ENCODE measurements at regions not wholly inside any gene's neighbourhood (a gene's known extent, or its start where the extent isn't known, plus 50 kb on each side); places are given as distances from the start of the nearest gene placed in this dataset.
A peak's percentile ranks its signal among the peaks of the same experiment; 100 is the strongest.
"Not testable (repeated sequence)": the region's sequence is repeated elsewhere in the genome, so short reads cannot be mapped to it uniquely, and the experiment has no call there.

DNA sequence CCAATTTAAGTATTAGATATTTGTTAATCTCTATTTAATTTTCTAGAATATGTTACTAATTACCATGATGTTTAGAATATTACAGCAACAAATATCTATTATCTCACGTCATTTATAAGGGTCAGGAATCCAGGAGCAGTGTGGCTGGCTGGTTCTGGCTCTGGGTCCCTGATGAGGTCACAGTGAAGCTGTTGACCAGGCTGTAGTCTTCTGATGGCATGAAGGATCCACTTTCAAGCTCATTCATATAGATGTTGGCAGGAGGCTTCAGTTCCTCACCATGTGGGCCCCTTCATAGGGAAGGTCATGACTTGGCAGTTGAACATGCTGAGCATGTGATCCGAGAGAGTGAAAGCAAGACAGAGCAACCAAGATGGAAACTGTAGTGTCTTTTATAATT, 375.6 kb downstream of the ATP23 start:
- DNase-seq: no peak

DNA sequence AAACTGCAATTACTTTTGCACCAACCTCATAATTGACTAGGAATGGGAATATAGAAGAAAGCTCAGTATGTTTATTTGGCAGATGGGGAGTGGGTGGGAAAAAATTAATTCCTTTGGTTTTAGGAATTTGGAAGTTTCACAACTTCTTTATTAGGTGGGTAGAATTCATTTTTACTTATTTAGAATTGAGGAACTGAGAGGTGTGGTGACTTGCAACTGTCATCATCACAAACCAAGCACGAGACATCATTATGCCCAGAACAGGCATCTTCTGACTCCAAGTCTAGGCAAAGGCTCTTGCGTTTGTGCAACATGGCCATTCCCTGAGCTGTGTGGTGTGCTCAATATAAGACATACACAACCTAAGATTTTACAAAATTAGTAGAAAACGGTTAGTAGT, 380.0 kb downstream of the ATP23 start:
- DNase-seq: no peak

DNA sequence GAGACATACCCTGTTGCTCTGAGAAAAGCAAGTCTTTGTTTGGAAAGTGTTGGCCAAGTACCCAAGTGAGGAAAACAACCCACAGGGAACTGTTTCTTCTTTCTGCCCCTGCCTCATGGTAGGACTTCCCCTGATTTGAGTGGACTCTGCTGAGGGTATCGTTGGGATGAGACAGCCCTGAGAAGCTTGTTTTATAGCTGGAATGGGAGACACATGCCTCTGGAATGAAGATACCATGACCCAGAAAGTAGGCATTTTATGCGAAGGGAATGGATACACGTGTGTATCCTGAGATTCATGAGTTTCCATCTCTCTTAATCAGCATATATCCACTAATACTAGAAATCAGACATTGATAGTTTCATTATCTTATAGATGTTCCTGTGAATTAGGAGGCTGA, 382.3 kb downstream of the ATP23 start:
- no peak for DNase-seq

DNA sequence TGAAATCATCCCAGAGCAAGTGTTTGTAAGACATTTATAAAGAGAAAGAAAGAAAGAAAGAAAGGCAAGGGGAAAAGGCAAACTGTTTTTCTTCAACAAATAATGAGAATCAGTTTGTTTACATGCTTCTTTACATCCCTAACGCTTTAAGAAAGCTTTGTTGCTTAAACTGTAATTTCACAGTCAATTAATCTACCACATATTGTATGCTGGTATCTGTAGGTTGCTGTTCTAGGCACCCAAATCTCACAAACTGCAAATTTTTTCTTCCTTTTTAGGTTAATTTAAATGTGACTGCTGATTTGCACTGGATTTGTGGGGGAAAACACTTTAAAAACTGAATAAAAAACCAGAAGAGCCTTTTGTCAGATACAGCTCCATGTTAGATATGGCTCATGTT, 384.2 kb downstream of the ATP23 start:
- DNase-seq: no peak

DNA sequence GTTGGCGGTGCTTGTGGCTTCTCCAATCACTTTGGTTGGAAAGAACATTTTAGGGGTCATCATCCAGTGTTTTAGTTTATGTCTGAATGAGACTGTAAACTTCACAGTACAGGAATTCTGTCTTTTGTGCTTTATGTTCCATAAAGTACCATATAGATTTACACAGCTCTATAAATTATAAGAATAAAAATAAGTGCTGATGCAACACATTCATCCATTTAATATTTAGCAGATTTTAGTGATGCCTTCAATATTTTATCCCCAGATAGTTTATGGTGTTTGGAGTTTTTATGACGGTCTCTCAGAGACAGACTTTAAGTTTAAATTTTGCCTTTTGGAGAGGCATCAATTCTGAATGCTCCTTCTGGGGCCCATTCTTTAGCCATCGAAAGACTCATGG, 385.2 kb downstream of the ATP23 start:
- DNase-seq: no peak

DNA sequence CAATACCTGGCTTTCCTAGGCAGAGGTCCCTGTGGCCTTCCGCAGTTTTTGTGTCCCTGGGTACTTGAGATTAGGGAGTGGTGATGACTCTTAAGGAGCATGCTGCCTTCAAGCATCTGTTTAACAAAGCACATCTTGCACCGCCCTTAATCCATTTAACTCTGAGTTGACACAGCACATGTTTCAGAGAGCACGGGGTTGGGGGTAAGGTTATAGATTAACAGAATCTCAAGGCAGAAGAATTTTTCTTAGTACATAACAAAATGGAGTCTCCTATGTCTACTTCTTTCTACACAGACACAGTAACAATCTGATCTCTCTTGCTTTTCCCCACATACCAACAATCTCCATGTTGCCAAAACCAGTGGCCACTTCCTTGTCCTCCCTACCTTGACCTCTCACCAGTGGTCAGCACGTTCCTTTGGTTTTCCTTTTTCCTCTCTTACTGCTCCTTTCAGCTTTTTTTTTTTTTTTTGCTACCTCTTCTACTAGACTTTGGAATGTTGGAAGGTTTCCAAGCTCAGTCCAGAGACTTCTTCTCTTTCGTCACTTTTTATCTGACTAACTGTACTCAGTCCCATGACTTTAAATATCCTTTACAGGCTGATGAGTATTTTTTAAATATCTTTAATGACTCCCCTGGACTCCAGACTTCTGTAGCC, 395.3 kb downstream of the ATP23 start:
- DNase-seq: not testable (repeated sequence)

DNA sequence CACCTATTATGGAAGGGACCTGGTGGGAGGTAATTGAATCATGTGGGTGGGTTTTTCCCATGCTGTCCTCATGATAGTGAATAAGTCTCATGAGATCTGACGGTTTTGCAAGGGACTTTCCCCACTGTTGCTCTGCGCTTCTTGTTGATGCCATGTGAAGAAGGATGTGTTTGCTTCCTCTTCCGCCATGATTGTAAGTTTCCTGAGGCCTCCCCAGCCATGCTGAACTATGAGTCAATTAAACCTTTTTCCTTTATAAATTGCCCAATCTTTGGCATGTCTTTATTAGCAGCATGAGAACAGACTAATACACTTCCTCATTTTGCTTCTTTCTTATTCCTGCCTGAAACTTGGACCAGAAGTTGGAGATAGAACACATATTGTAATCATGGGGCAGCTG, 396.2 kb downstream of the ATP23 start:
- DNase-seq: not testable (repeated sequence)

DNA sequence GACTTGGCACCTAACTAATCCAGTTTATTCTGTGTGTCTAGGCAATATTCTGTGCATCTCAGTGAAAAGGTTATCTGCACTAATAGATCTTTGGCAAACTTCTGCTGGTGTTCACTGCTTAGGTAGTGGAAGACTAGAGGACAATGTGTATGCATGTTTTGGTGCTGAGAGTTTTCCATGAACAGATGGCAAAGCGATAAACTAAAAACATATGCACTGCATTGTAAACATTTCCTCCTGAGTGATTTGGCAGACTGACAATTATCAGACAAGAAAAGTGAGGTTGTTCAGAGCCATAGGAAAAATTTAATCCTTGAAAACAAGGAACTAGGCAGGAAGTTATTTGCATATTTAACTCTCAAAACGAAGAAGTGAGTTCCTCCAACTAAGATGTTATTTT, 400.4 kb downstream of the ATP23 start:
- DNase-seq: no peak

DNA sequence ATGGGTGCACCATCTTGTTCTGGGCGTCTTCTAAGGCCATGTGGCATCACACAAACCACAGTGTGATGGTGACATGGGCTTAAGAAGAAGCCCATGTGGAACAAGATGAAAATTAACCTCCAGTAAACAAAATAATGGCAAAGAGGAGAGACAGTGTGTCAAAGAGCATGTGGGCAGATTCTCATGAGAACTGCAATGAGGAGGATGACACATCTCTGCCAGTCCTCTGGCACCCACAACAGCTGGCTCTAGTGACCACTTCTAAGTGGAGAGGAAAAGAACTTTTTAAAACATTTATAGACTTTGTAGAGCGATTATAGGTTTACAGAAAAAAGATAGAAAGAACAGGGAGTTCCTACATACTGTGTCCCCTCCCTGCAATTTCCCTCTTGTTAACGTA, 401.4 kb downstream of the ATP23 start:
- no peak for DNase-seq

DNA sequence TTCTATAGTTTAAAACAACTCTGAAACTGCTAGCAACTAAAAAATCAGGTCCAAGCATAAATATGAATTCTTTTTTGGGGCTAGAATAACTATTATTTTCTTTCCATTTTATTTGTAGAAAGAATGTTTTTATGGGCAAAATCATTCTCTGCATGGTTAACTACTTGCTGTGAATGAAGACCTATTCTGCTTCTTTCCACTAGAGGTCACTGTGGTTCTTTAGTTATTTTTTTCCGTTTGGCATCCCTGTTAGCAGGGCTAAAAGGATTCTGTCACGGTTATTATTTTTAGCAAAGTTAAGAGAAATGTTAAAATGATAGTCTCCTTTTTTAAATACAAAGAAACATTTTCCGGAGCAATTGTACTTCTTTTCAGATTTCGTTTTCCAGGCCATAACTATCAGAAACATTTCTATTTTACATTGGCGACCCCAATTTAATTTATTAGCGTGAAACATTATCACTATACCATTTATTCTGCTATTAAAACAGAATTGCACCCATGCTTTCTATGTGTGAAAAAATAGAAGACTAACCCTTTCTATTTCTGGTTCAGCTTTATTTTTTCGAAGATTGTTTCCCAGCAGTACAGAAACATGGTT, 404.8 kb downstream of the ATP23 start:
- DNase-seq: peak; percentile 56

DNA sequence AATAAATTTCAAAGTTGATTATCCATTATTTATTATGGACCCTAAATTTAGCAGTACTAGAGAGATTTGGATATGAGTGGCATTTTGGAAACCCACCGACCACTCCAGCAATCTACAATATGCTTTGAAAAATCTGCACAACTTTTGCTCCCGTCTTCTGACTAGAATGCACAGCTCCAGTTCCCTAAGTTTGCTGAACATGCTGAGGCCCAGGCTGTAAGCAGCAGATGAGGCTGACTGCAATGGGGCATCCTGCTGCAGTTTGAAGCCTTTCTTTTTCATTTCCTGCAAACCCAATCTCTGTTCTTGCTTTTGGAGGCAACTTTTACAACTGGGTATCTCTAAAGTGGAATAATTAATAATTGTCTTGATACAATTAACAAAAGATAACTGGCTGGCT, 405.8 kb downstream of the ATP23 start:
- no peak for DNase-seq

DNA sequence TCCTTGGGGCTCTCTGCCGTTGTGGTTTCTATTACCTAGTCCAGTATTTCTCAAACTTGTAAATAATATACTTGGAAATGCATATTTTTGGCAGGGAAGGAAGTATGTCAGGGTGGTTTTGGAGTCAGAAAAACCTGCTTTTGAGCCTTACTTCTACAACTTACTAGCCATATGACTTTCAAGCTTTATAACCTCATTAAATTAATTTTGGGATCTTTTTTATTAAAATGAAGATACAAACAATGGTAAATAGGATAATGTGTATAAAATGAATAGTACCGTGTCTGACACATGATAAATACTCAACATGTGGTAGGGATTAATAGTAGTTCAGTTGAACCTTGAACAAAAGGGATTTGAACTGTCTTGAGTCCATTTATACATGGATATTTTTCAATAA, 406.3 kb downstream of the ATP23 start:
- no peak for DNase-seq

DNA sequence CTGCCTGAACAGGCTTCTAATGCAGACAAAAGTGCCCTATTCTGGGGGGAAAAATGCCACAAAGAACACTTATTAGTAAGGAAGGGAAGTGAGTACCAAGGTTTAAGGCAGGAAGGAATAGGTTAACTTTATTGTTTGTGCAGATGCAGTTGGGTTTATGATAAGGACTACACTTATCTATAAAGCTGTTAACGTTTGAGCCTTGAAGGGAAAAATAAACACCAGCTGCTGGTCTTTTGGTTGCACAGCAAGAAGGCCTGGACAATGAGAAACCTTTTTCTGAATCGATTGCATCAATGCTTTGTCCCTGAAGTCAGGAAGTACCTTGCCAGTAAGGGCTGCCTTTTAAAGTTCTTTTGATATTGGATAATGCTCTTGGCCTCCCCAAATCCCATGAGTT, 407.8 kb downstream of the ATP23 start:
- no peak for DNase-seq

DNA sequence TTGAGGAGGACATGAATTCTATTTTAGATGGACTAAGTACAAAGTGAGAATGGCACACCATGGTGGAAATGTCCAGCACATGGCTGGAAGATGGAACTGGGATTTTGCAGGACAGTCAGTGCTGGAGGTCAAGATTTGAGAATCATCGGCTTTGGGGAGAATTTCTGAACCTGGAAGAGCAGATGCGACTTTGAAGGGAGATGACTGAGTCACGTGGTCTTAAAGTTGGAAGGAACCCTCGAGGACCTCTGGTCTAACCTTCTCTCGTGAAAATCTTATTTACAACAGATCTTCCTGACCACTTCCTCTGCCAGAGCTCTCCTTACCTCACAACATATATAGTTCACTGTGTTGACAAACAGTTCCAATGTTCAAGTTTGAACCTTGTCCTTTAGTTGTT, 415.4 kb downstream of the ATP23 start:
- no peak for DNase-seq

DNA sequence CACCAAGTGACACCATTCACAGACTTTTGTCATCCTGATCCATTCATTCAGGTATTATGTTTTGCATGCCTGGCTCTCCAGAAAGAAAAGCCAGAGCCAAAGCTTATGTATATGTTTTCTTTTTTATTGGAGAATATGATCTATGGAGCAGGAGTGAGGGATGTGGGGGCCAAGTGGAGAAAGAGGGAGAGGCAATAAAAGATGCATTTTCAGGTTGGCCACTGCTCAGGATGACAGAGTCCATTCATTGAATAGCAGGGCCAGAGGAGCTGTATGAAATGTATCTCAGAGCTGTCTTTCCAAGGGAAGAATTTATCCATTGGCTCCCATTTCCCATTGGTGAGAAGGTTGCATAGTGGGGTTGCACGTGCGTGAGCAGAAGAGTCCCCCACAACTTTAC, 416.1 kb downstream of the ATP23 start:
- DNase-seq: no peak

DNA sequence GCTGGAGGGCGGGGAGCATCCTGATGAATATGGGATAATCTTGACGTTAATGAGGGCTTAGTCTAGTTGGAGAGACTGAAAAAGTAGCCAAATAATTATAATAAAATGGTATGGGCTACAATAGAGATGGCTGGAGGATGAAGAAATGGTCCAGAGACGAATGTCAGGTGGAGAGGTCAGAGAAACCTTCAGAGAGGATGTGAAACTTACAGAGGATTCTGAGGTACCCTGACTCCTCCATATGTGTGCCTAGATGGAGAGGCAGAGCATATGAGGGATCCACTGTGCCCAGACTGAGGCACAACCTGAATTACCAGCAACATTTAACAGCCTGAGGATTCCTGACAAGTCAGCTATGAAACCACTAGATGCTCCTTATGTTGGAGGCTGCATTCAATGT, 417.0 kb downstream of the ATP23 start:
- no peak for DNase-seq

DNA sequence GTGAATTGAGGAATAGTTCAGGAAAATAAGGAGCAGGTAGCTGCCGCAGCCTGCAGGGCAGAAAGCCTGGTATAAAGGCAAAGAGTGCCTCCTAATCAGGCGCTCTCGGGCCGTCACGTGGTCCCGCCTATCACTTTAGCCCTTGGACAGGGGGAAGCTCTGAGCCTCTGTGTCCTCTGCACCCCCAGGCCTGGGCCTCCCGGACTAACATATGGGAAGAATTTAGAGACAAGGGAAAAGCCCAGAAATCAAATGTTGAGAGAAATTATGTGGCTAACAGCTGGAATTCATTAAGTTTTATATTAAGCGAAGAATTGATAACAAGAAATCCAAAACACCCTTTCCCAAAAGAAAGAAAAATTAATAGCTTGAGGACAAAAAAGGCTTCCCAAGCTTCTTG, 417.7 kb downstream of the ATP23 start:
- DNase-seq: no peak

DNA sequence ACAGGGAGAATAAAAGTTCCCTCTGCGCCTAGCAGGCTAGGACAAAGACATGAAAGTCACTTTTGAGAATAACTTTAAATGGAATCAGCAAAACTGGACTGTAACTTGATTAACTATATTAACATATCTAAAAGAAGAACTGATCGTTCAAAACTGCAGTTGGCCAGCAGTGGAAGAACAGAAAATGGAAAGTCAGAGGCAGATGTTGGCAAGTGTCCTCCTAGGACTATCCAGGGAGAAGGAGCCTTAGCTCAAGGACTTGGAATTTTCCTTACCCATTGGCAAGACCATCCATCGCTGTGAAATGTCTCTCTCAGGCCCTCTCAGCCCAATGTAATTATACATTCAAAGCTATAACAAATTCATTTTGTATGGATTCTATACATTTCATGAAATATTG, 419.7 kb downstream of the ATP23 start:
- DNase-seq: no peak

DNA sequence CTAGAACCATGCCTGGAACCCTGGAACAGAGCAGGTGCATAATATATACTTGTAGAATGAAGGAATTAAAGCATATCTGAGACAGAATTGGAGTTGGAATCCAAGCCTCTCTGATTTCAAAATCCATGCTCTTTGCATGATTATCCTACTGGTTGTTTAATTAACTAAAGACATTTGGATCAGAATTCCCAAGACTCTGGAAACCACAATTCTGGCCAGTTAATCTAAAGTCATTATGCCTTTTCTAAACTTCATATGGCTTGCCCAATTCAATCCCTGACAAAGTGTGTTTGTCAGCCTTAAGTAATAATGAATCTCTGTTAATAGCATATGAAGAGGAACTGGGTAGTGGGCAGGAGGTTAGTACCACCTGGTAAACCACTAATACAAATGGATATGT, 422.6 kb downstream of the ATP23 start:
- no peak for DNase-seq

DNA sequence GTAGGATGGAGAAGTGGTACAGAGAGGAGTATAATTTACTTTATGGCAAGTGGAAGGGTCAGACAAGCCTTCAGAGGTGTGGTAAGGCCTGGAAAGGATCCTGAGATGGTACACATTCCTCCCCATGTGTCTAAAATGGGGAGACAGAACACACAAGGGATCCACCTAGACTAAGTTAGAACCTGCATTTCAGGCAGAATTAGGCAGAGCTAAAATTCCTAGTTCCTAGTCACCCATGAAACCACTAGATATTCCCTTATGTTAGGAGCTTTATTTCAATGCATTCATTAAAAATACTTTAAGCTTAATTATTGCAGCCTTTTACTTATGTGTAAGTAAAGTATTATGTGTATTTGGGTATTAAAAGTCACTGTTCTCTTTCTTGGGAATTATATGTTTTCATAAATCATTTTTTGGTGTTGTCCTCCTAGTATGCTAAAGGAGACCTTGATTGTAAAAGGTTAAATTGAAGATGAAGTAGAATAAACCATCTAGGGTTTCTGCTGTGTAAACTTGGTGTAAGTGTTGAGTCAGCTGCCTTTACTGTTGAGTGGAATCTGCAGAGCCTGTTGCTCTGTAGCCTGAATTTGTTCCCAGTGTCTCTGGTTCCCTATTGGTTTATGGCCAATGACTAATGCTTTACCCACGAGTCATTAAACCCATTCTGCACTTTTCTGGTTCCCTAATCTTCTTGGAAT, 423.2 kb downstream of the ATP23 start:
- no peak for DNase-seq

DNA sequence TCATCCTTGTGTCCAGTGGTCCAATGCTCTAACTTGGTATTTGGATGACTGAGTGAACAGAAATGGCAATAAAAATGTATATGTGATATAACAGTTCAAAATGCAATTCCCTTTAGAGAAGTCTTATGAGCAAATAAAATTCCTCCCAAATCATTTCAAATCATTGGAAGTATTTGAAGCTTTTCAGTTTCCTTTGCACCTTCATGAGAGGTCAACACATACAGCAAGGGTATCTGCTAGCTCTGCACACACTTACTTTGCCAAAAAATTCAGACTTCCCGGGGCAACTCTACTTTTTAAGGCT, 423.7 kb downstream of the ATP23 start:
- DNase-seq: no peak

DNA sequence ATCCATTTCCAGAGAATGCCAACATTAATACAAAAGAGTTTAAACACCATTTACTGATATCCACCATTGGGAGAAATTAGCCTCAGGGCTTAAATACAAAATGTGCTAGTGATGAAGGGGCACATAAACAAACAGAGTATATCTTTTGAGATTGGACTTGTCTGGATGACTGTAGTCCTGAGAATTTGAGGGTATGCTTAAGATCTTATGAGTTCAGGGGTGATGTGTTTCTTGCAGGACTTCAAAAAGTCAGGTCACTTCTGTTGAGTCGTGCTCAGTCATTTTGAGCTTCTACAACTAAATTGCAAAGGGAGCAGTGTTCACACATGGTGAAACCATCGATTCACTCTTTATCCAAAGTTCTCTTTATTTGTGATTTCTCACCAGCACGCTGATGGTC, 425.7 kb downstream of the ATP23 start:
- DNase-seq: no peak

DNA sequence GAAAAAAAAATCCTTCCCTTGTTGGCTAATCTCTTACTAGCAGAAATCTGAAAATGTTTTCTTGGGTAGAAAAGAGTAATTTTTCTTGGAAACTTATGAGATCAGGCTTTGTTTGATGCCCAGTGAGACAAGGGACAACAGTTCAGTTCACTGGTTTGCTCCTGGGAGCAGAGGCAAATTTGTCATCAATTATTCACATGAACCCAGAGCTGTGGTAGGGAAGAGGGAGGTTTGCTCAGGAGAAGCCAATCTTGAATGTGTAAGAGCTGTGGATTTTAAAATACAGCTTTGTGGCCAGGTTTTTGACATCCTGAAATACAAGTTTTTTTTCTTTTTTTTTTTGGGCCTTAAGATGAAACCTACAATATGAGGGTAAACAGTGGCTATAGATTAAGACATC, 426.6 kb downstream of the ATP23 start:
- DNase-seq: no peak

DNA sequence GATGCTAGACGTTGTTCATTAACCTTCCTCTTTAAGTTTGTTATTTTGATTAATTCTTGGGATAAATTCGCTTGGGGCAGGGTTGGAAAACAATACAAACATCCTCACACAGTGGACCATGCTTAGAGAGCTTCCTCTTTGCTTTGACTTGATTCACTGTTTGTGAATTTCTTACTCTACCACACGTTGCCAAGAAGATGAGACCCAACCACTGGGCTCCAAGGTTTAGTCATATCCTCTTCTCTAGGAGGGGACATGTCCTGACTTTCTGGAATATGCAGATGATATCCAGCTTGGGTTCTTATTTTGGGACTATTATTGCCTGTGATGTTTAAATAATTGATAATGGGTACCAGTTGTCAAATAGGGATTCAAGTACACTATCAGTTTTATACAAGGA, 428.2 kb downstream of the ATP23 start:
- no peak for DNase-seq

DNA sequence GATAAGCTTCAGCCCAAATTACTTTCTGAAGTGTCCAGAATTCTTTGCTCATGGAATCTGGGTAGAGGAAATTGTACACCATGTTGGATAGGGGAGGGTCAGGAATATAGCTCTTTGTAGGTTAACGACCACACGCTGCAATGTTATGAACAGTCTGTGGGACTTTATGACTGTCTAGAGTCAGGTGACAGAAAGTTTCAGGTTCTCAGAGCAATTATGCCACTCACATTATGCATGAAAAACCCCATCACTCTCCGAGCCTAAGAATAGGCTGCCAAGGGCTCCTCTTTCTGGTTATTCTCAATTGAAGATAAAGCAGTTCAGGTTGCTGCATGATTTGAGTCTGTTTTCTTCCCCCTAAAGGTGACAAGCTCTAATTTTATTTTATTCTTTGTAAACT, 430.9 kb downstream of the ATP23 start:
- no peak for DNase-seq
